HepG2 (cell line): ENCODE measurements at regions not wholly inside any gene's neighbourhood (a gene's known extent, or its start where the extent isn't known, plus 50 kb on each side); places are given as distances from the start of the nearest gene placed in this dataset.

Experiments
- ATAC-seq: fragments of 200-7000 bp; cut with Tn5 transposase; 3 replicates; pipeline ENCODE4 v1.9.1; 2020; ENCODE audit warnings: mild to moderate bottlenecking, moderate library complexity
- BruUV-seq: library from RNA; stranded (reverse); fragments of 400-500 nt; replicated peaks from 2 replicates; lab custom pipeline; 2021; lab: Mats Ljungman, UMichigan
- CTCF ChIA-PET: fragments of 300-600 bp; formaldehyde crosslinking; extraction: SDS; loops from one replicate; lab custom pipeline; 2021; ENCODE audit warnings: low total read pairs, inconsistent platforms, low intra/inter-chr PET ratio; lab: Yijun Ruan, JAX
- POLR2A ChIA-PET: fragments of 350-600 bp; sonication (Branson Sonifier 250); formaldehyde crosslinking; loops from one replicate; lab custom pipeline; 2020; ENCODE audit warnings: antibody characterized with exemption, inconsistent platforms; lab: Yijun Ruan, JAX
- DNase-seq: peaks from one replicate; pipeline ENCODE4 v3.0.0-alpha.2; 2015; ENCODE audit warnings: low spot score
- FAIRE-seq: peaks from 3 replicates; lab custom pipeline; 2011; peaks lifted over from hg19 to GRCh38; lab: Jason Lieb, UNC
- H2AFZ ChIP-seq: one replicate; pipeline ENCODE4 v1.6.1; 2011; ENCODE audit warnings: low read length, inconsistent platforms
- H3K27ac ChIP-seq: fragments of 300-600 bp; 3 replicates; pipeline ENCODE4 v1.8.0; 2011; ENCODE audit warnings: mixed run types, mild to moderate bottlenecking, mixed read lengths, low read length, inconsistent platforms; ENCODE audit not compliant: insufficient read depth; ENCODE audit errors: extremely low read length
- H3K27me3 ChIP-seq, 2 experiments: fragments of 200-600 bp in 1 of 2; 2 replicates in 1 of 2; 3 replicates in 1 of 2; pipeline versions ENCODE4 v1.6.0 to v1.8.0; 2011; ENCODE audit warnings: low read length in 2 of 2, mild to moderate bottlenecking in 2 of 2, moderate library complexity in 2 of 2, inconsistent platforms in 1 of 2; ENCODE audit not compliant: insufficient read depth in 2 of 2, control insufficient read depth in 1 of 2
- H3K36me3 ChIP-seq, 2 experiments: fragments of 200-600 bp in 1 of 2; replicated peaks in 1 of 2; 2 replicates in 1 of 2; 3 replicates in 1 of 2; pipeline versions ENCODE4 v1.5.1 to v1.8.0; 2011; ENCODE audit warnings: low read length in 2 of 2, inconsistent platforms in 1 of 2; ENCODE audit not compliant: insufficient read depth in 2 of 2, control insufficient read depth in 1 of 2
- H3K4me1 ChIP-seq: 2 replicates; pipeline ENCODE4 v1.5.1; 2012; ENCODE audit warnings: low read length, inconsistent platforms; ENCODE audit not compliant: insufficient read depth
- H3K4me2 ChIP-seq: 2 replicates; pipeline ENCODE4 v1.6.0; 2011; ENCODE audit warnings: low read depth, low read length, inconsistent platforms
- H3K4me3 ChIP-seq, 3 experiments: fragments of 200-600 bp in 1 of 3; sonication (generic), shearing (Covaris generic) in 1 of 3; replicated peaks in 1 of 3; 2 replicates each; pipeline ENCODE4 v1.5.1; 2011 to 2016; ENCODE audit warnings: low read length in 3 of 3, inconsistent platforms in 2 of 3, low read depth in 2 of 3, mild to moderate bottlenecking in 2 of 3, control low read depth in 1 of 3, mixed read lengths in 1 of 3; ENCODE audit not compliant: insufficient read depth in 1 of 3
- H3K79me2 ChIP-seq: one replicate; pipeline ENCODE4 v1.6.1; 2011; ENCODE audit warnings: low read length, inconsistent platforms; ENCODE audit not compliant: insufficient read depth
- H3K9ac ChIP-seq: 2 replicates; pipeline ENCODE4 v1.6.0; 2011; ENCODE audit warnings: mild to moderate bottlenecking, low read depth, low read length, inconsistent platforms; ENCODE audit not compliant: insufficient read depth
- H3K9me3 ChIP-seq: 2 replicates; pipeline ENCODE4 v1.5.1; 2012; ENCODE audit warnings: mild to moderate bottlenecking, low read length
- H4K20me1 ChIP-seq: 2 replicates; pipeline ENCODE4 v1.6.0; 2011; ENCODE audit warnings: inconsistent platforms, mild to moderate bottlenecking, low read length, moderate library complexity; ENCODE audit not compliant: insufficient read depth
- GTF2F1 ChIP-seq: fragments of 150-350 bp; IDR thresholded peaks from 2 replicates; pipeline ENCODE4 v1.6.1; 2014; ENCODE audit warnings: low read length
- KDM5B ChIP-seq: sonication (generic); formaldehyde crosslinking; IDR thresholded peaks from 2 replicates; pipeline ENCODE4 v1.4.0; 2020; ENCODE audit warnings: missing genetic modification reagents, mild to moderate bottlenecking, borderline replicate concordance
- MAF1 ChIP-seq: sonication (generic); formaldehyde crosslinking; IDR thresholded peaks from 2 replicates; pipeline ENCODE4 v1.5.0; 2020; ENCODE audit warnings: missing genetic modification reagents, borderline replicate concordance
- SRSF1 ChIP-seq: fragments of 200-400 bp; formaldehyde crosslinking; optimal IDR thresholded peaks from 2 replicates; pipeline ENCODE3; 2017; ENCODE audit warnings: mild to moderate bottlenecking, low read depth, low read length, moderate library complexity
- U2AF2 ChIP-seq: fragments of 200-400 bp; formaldehyde crosslinking; IDR thresholded peaks from 2 replicates; pipeline ENCODE4 v1.6.1; 2017; ENCODE audit warnings: low read depth, mild to moderate bottlenecking, low read length
- ZNF879 ChIP-seq: sonication (generic); formaldehyde crosslinking; IDR thresholded peaks from 2 replicates; pipeline ENCODE4 v1.8.1; 2023; ENCODE audit warnings: missing genetic modification reagents
- WGBS: methylation state at CpG from one replicate; pipeline ENCODE4 v1.1.6; 2017; ENCODE audit warnings: low lambda C conversion rate; 5-methylcytosine and 5-hydroxymethylcytosine counted together
- in situ Hi-C: cut with HindIII; loops from 2 replicates; pipeline ENCODE4 v1.10.0; 2017; ENCODE audit warnings: low pct_unique_long_range_greater_than_20kb; ENCODE audit not compliant: extremely low pct_ligation_motif_present
- intact Hi-C: fragments of 100-400 bp; cut with micrococcal nuclease; formaldehyde crosslinking; loops from one replicate; pipeline ENCODE4 v1.10.0; 2022; ENCODE audit not compliant: unreplicated experiment
- TF ChIP-seq, protein P1 (sequence below): sonication (generic); formaldehyde crosslinking; IDR thresholded peaks from 2 replicates; pipeline ENCODE4 v1.4.0; 2020; ENCODE audit warnings: missing genetic modification reagents, borderline replicate concordance

DNA sequence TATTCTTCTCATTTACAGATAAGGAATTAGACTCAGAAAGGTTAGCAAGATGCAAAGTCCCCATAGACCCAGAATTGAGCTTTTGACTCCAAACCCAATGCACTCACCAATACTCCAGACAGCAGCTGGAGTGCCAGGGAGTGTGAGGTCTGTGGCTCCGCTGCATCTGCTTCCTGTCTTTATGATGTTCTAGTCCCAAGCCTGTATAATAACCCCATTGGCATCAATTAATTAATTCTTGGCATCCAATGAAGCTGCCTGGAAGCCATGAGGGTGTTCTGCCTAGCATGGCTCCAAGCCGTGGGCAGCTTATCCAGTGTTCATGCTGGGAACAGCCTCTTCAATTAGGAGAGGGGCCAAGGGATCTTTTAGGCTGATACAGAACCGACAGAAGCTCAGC, 188.7 kb downstream of the GIPC2 start:
- Histone ChIP-seq H3K4me1 (no peaks in the 10 kb centered on the region), H2AFZ (no peak overlapping the region), H3K4me3 (no peak overlapping the region), H3K27me3 (no peaks in the 10 kb centered on the region), H3K36me3 (no peaks in the 10 kb centered on the region), H3K27ac (no peak overlapping the region), H3K79me2 (no peaks in the 10 kb centered on the region), H4K20me1 (no peaks in the 10 kb centered on the region), H3K9ac (no peak overlapping the region), H3K9me3 (no peaks in the 10 kb centered on the region), H3K4me2 (no peak overlapping the region)
- in situ Hi-C loops (no loop called here), intact Hi-C loops (no loop called here)
- no peak for TF ChIP-seq GTF2F1
- 0% methylated on average over 3 of the region's 3 CpGs for WGBS
- no TSS peak for BruUV-seq
- ChIA-PET POLR2A (no interaction called here), CTCF (no interaction called here)
- FAIRE-seq = no peak
- DNase-seq = no peak
- no peak for ATAC-seq

DNA sequence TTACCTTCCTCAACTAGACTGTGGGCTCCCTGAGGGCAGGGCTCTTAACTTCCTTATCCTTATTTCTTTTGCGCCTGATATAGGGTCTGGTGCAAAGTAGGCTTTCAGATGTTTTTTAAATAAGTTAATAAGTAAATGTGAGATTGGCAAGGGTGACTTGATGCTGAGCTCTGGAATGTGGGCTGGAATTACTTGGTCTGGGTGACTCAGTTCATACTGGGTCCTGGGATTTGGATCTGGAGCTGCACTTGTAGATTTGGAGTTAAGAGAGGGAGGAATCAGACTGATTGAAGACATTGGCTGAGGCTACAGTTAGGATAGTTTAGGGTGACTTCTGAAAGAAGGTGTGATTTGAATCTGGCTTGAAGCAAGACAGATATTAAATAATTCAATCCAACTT, 190.9 kb downstream of the GIPC2 start:
- H3K79me2 ChIP-seq = no peaks in the 10 kb centered on the region
- H3K4me1 ChIP-seq = no peaks in the 10 kb centered on the region
- H3K36me3 ChIP-seq = no peaks in the 10 kb centered on the region
- H3K4me3 ChIP-seq = no peak overlapping the region
- no TSS peak for BruUV-seq
- no peaks in the 10 kb centered on the region for H3K9me3 ChIP-seq
- ChIA-PET CTCF (no interaction called here), POLR2A (no interaction called here)
- TF ChIP-seq, protein P1, sequence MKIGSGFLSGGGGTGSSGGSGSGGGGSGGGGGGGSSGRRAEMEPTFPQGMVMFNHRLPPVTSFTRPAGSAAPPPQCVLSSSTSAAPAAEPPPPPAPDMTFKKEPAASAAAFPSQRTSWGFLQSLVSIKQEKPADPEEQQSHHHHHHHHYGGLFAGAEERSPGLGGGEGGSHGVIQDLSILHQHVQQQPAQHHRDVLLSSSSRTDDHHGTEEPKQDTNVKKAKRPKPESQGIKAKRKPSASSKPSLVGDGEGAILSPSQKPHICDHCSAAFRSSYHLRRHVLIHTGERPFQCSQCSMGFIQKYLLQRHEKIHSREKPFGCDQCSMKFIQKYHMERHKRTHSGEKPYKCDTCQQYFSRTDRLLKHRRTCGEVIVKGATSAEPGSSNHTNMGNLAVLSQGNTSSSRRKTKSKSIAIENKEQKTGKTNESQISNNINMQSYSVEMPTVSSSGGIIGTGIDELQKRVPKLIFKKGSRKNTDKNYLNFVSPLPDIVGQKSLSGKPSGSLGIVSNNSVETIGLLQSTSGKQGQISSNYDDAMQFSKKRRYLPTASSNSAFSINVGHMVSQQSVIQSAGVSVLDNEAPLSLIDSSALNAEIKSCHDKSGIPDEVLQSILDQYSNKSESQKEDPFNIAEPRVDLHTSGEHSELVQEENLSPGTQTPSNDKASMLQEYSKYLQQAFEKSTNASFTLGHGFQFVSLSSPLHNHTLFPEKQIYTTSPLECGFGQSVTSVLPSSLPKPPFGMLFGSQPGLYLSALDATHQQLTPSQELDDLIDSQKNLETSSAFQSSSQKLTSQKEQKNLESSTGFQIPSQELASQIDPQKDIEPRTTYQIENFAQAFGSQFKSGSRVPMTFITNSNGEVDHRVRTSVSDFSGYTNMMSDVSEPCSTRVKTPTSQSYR (CRISPR knock-in tag) = no peak
- TF ChIP-seq KDM5B = no peak
- TF ChIP-seq U2AF2 = no peak
- TF ChIP-seq MAF1 (CRISPR knock-in tag) = no peak
- TF ChIP-seq SRSF1 = no peak
- no peak for TF ChIP-seq ZNF879 (CRISPR knock-in tag)
- WGBS = 93% methylated on average over 1 of the region's 1 CpG
- H2AFZ ChIP-seq = no peak overlapping the region
- no peak overlapping the region for H3K27ac ChIP-seq
- no peaks in the 10 kb centered on the region for H4K20me1 ChIP-seq
- no peak for FAIRE-seq
- H3K9ac ChIP-seq = no peak overlapping the region
- no peak for DNase-seq
- no peak for ATAC-seq
- intact Hi-C loops (no loop called here), in situ Hi-C loops (no loop called here)
- H3K4me2 ChIP-seq = no peak overlapping the region
- no peaks in the 10 kb centered on the region for H3K27me3 ChIP-seq
